GM18505 (cell line): ENCODE measurements at regions not wholly inside any gene's neighbourhood (a gene's known extent, or its start where the extent isn't known, plus 50 kb on each side); places are given as distances from the start of the nearest gene placed in this dataset.

ENCODE experiments used
- ATAC-seq: cut with Tn5 transposase; IDR thresholded peaks from one replicate; pipeline ENCODE4 v1.9.1; 2021; ENCODE audit not compliant: unreplicated experiment
- POLR2A ChIP-seq: IDR thresholded peaks from 4 replicates; pipeline ENCODE4 v1.6.1; 2011; ENCODE audit warnings: borderline replicate concordance; ENCODE audit not compliant: insufficient read depth, insufficient read length; ENCODE audit errors: extremely low read depth

DNA sequence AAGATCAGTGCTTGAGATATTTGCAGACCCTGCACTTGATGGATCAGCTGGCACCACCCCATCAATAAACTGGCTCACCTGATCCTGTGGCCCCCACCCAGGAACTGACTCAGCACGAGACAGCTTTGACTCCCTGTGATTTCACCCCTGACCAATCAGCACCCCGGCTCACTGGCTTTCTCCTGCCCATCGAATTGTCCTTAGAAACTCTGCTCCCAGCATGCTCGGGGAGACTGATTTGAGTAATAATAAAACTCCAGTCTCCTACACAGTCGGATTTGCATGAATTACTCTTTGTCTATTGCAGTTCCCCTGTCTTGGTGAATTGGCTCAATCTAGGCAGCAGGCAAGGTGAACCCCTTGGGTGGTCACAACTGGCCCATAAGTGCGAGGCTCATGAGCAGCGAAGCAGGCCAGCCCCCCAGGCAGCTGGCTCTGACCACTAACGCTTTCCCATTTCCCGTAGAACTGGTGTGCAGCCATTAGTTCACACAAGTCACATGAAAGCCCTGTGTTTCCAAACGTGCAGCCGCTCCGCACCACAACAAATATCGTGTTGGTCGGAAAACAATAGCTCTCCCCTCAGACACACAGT, 79.6 kb downstream of the RSPH3 start:
- no peak for ATAC-seq
- no peak for TF ChIP-seq POLR2A

DNA sequence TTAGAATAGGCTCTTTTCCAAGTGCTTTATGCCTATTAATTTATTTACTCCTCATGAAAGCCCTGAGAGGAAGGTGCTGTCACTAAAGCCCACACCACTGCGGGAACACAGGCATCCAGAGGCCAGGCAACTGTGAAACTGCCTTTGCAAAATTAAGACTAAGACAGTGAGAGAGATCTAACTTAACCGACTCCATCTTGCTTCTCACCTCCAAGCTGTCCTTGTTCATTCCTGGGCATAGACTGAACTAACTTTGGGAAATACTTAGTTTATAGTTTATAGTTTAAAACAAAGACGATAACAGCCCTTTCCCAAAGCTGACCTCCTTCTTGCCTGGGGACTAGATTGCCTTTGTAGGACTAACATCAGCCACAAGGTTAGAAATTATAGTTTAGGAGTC, 80.1 kb downstream of the RSPH3 start:
- TF ChIP-seq POLR2A = no peak
- ATAC-seq = no peak

DNA sequence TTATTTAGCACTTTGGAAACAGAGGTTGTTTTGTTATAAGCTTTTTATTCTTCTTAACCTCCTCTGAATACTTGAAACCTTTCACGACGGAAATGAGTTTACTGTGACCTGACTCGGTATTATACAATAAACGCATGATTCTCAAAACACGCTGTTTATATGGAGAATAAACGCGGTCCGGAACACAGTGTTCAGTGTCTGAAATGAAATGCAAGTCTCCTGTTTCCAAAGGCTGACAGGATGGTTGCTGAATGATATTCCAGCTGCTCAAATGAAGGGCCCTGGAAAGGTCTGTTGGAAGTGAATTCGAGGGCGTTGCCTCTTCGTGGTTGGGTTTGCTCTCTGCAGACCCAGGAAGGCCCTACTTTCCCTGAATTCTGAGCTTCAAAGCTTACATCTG, 83.4 kb downstream of the RSPH3 start:
- TF ChIP-seq POLR2A = no peak
- no peak for ATAC-seq

DNA sequence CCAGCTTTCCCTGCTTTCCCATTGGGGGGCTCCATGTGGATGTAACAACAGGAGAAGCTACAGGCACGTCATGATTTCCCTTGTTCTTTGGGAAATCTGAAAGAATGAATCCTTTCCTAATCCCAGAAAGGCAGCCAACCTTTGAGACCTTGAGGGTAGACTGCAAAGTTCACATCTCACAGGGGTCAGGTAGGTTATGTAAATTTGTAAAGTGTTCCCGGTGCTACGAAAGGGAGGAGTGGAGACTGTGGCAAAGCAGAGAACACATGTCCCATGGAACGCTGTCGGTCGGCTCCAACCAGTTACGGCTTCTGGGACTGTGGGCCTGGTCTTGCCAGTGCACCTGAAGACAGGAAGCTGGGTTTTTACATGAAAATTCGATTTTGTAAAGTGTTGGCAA, 85.1 kb downstream of the RSPH3 start:
- TF ChIP-seq POLR2A = no peak
- no peak for ATAC-seq

DNA sequence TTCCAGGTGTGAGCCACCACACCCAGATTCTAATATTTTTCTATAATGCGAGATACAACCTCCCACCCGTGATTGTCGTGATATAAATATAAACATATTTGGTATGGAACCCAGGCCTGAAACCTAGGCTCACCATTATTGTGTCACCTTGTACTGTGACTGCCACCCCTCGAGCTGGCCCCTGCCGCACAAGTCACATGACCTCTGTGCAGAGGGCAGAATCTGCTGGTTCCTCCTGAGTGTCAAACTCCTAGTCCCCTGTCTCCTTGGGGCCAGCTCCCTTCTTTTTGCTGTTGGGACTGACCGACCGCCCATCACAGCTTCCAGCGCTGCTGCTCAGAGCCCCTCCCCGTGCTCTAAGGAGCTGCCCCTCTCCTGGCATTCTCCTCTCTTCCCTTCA, 86.4 kb downstream of the RSPH3 start:
- TF ChIP-seq POLR2A = no peak
- ATAC-seq = no peak

DNA sequence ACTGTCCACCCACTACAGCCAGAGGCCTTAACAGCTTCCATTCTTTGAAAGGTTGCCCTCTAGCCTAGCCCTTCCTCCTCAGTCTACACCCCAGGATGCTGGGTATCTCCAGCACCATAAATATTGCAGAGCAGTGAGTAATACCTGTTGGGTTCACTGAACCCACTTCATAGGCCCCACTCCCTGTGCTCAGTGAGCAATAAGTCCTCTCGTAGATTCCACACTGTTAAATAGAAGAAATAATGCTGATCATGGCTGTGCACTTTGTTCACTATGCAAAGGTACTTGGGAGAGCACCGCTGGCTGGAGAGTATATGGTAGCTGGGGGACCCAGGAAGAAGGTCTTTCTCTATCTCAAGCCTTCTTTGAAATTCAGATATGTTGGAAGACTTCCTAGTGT, 87.3 kb downstream of the RSPH3 start:
- no peak for TF ChIP-seq POLR2A
- ATAC-seq = no peak

DNA sequence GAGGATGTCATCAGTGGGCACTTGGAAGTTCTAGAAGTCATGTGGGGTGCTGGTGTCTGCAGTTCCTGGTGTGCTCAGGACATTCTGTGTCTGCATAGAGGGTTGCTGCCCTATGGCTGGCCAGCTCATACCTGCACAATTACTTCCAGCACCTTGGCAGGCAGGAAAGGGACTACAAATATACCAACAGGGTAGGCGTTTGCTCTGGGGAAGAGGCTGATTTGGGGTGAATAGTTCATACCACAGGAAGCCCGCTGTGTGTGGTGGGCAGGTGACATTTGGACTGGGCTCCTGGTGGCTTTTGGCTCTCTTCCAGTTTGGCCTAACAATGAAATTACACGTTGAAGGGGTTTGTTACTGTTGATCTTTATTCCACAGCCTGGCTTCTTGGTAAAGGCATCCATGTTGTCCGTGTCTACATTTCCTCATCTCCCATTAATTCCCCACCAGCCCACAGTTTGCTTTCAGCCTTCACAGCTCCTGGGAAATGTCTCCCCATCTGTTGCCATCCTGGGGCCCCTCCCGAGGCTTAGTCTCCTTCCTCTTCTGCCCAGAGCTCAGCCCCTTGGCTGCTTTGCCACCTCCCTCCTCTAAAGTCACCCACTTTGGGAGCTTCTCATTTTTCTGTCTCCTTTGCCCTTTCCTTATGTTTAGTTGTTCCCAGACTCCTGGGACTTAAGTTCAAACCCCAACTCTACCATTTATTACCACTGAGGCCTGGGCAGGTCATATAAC, 88.1 kb downstream of the RSPH3 start:
- TF ChIP-seq POLR2A = peak; percentile 23
- no peak for ATAC-seq

DNA sequence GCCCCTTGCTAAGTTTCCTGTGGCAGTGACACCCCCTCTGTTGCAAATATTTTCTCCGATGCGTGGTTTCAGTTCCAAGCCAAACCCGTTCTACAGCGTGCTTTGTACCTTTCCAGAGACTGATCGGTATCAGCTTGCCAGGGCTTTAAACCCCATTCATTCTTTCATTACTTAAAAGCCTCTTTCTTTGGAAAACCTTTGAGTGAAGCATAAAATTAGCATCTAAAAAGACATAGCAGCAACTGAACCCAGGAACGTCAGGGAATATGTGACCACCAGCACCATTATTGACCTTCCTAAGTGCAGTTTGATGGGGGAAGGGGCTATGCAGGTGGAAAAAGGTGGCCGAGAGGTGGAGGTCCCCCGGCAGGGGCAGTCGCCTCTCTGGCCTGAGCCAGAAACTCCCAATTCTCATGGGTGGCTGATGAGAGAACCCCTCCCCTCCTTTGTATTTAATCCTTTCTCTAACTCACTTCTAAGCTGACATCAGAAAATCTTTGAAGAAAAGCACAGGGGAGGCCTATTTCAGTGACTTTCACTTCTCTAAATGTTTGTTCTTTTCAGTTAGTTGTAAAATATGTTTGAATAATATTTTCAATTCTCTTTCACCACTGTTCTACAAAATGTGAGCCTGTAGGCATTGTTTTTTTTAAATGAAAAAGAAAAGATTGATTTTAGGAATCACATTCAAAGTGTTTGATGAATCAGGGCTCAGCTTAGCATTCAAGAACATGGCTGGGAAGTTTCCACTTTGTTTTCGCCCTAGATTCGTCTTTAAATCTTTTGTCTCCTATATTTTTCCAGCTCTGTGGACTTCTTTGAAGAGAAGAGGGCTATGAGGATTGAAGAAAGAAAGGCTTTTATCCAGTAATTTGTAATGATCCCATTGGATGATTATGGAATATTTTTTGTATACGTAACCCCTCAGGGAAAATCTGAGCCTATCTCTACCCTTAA, 89.2 kb downstream of the RSPH3 start:
- peak; percentile 83 for ATAC-seq
- peak; percentile 44 for TF ChIP-seq POLR2A

DNA sequence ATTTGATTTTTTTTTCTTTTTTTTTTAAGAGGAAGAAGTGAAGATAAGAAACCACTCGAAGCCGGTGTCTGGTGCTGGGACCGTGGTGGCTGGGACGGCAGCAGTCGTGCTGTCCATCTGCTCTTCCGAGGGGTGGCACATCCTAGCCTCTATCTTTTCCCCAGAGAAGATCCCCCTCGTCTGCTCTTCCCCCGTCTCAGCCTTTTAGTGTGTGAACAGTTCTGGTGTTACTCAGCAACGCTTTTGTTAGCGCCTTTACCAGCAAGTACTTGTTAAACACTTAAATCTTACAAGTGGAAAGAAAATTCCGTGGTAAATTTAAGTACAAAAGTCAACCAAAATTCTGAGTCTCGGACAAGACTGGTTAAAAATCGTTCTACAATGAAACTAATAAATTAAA, 90.1 kb downstream of the RSPH3 start:
- TF ChIP-seq POLR2A = no peak
- no peak for ATAC-seq

DNA sequence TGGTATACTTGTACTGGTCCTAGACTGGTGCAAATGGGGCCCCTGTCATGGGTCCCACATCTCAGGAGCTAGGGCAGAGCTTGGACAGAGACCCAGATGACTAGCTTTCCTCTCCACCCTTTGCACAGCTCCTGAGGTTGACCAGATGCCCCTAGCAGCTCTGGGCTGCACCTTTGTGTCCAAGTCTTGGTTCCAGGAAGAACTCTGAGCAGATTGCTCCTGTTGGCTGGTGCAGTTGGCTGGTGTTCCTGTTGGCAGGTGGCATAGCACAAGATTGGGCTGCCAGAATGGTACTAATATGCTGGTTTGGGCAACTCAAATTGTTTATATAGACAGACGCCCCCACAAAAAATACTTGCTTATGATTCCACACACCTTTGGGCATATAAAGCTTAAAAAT, 89.4 kb upstream of the EZR start:
- ATAC-seq = no peak
- no peak for TF ChIP-seq POLR2A

DNA sequence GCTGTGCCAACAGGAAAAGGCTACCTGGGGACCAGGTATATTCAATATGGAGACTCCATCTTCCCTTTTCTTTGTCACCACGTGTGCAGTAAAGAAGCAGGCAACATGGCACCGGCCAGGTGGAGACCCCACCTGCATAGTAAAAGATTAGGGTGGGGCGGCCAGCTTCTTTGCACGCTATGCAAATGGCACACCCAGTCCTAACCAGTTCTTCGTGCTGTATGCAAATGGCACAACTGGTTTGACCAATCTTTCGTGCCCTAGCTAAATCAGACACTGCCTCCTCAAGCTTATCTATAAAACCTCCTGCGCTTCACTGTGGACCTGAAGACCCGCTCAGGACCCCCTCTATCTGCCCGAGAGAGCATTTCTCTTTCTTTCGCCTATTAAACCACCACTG, 88.8 kb upstream of the EZR start:
- no peak for TF ChIP-seq POLR2A
- ATAC-seq = no peak

DNA sequence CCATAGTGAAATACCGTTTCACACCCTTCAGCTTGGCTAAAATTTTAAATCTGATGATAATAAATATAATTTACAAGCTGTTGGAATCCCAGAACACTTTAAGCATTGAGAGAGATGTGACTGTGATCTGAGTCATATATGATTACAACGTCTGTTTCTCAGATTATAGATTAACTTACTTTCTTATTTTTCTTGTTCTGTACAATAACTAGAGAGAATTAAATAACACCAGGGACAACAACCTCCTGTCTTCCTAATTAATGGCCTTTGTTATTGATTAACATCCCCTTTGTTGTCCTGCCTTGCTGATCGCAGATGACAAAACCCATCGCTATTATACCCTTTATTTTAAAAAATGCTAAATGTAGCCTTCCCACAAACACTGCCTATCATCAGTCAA, 87.8 kb upstream of the EZR start:
- ATAC-seq = no peak
- no peak for TF ChIP-seq POLR2A

DNA sequence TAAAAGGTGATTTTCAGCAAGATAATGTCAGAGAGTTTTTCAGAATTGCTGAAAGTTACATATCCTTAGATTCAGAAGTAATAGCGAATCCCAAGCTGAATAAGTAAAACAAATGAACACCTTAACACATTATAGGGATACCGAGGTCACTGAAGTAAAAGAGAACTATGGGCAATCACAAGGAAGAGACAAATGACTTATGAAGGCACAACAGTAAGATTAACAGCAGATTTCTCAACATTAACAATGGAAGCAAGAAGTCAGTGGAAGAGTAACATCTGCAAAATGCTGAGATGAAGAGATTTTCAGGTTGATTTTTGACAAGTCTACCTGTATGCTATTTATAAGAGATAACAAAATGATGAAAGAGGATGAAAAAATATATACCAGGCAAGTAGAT, 86.1 kb upstream of the EZR start:
- TF ChIP-seq POLR2A = no peak
- no peak for ATAC-seq

DNA sequence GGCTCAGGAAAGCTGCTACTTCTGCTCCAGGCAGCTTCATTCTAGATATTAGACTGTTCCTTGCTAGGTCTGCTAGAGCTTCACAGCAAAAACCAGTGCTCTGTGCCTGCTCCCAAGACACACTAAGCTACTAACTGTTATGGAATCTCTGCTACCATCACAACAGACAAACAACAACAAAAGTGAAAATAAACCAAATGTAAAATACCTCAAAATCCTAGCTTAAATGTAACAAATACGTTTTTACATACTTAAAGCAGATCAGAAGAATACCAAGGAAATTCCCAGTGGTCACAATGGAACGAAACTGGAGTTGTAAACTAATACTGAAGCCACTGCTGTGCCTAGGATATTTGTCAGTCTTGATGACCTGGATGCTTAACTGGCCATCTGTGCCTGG, 84.6 kb upstream of the EZR start:
- ATAC-seq = no peak
- TF ChIP-seq POLR2A = no peak

DNA sequence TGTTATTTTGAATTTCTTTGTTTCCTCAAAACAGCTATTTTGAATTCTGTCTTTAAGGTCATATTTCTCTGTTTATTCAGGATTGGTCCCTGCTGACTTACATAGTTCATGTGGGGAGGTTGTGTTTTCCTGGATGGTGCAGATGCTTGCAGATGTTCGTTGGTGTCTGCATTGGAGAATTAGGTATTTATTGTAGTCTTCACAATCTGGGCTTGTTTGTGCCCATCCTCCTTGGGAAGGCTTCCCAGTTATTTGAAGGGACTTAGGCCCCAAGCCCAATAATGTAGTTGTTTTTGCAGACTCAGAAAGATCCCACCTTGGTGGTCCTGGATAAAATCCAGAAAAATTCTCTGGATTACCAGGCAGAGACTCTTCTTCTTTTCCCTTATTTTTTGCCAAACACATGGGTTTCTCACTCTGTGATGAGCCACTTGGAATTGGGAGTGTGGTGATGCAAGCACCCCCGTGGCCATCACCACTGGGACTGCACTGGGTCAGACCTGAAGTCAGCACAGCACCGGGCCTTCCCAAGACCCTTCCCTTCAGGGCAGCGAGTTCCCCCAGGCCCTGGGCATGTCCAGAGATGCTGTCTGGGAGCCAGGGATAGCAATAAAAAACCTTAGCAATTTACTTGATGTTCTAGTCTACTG, 81.6 kb upstream of the EZR start:
- TF ChIP-seq POLR2A = no peak
- ATAC-seq = no peak
